ENCODE measurements at regions not wholly inside any gene's neighbourhood (a gene's known extent, or its start where the extent isn't known, plus 50 kb on each side); places are given as distances from the start of the nearest gene placed in this dataset.

DNA sequence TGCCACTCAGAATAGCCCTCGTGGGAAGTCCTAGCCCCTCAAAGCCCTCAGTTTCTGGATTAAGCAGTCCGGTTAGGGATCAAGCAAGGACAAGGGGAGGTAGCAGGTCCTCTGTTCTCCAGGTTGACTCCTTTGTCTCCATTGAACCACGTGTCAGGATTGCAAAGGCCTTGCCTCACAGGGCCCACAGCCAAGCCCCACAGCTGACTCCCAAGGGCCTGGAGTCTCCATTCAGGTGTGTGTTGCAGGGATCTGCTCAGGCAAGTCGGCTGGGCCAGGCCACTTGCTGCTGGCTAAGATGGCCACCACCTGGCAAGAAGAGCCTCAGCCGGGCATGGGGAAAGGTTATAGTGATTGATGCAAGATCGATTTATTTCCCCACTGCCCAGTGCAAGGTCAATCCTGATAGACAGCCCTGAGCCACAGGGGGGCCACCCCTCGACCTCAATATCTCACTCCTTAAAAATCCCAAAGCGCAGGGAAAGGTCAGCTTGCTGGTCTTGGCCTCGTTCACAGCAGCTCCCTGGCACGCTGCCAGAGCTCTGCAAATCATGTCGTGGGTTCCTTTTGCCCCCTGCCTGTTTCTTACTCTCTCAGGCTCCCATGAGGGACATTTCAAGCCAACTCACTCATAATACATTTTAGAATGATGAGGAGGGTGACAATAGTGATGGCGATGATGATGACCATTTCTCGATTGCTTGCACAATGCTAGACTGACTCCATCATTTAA, 75.9 kb downstream of the EDN3 start:
- Histone ChIP-seq H3K9me3 (no peaks in the 10 kb centered on the region), H3K27ac (no peak overlapping the region), H3K27me3 (no peaks in the 10 kb centered on the region), H3K36me3 (no peaks in the 10 kb centered on the region), H3K4me1 (no peaks in the 10 kb centered on the region), H3K4me3 (replicated peaks in 1 of 3) (no peak overlapping the region)
- peak in 1 of 2 donors; percentile 37 for DNase-seq
- WGBS, 2 donors, result 67 to 69% methylated on average over 9 to 12 of the region's 13 CpGs
- intact Hi-C loops (cut with DNase I), result no loop called here
- TF ChIP-seq, protein P1, sequence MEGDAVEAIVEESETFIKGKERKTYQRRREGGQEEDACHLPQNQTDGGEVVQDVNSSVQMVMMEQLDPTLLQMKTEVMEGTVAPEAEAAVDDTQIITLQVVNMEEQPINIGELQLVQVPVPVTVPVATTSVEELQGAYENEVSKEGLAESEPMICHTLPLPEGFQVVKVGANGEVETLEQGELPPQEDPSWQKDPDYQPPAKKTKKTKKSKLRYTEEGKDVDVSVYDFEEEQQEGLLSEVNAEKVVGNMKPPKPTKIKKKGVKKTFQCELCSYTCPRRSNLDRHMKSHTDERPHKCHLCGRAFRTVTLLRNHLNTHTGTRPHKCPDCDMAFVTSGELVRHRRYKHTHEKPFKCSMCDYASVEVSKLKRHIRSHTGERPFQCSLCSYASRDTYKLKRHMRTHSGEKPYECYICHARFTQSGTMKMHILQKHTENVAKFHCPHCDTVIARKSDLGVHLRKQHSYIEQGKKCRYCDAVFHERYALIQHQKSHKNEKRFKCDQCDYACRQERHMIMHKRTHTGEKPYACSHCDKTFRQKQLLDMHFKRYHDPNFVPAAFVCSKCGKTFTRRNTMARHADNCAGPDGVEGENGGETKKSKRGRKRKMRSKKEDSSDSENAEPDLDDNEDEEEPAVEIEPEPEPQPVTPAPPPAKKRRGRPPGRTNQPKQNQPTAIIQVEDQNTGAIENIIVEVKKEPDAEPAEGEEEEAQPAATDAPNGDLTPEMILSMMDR (IDR thresholded peaks at IDR 0.05), result no peak
- TF ChIP-seq POLR2A (IDR thresholded peaks at IDR 0.05), result no peak

DNA sequence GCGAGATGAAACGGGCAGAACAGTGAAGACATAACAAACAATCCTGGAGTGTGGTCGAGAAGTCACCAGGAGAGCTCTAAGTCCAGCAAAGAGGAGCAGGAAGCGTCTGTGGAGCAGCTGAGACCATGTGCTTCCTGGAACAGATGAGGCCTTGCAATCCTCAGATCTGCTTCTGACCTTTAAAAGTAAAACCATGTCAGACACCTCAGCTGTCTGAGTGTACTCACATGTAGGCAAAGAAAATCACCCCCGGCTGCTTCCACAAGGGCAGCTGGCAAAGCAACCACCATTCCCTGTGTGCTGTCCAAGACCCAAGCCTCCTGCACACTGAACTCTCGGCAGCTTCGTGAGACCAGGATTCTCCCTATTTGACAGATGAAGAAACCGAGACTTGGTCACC, 76.6 kb downstream of the EDN3 start:
- intact Hi-C loops (cut with DNase I), result no loop called here
- Histone ChIP-seq H3K36me3 (no peaks in the 10 kb centered on the region), H3K4me3 (replicated peaks in 1 of 3) (no peak overlapping the region), H3K27ac (no peak overlapping the region), H3K4me1 (no peaks in the 10 kb centered on the region), H3K9me3 (no peaks in the 10 kb centered on the region), H3K27me3 (no peaks in the 10 kb centered on the region)
- 56 to 70% methylated on average over 7 to 8 of the region's 8 CpGs for WGBS, 2 donors
- DNase-seq, result peak in 1 of 2 donors; percentile 14
- TF ChIP-seq, protein P1 (IDR thresholded peaks at IDR 0.05), result no peak
- no peak for TF ChIP-seq POLR2A (IDR thresholded peaks at IDR 0.05)

DNA sequence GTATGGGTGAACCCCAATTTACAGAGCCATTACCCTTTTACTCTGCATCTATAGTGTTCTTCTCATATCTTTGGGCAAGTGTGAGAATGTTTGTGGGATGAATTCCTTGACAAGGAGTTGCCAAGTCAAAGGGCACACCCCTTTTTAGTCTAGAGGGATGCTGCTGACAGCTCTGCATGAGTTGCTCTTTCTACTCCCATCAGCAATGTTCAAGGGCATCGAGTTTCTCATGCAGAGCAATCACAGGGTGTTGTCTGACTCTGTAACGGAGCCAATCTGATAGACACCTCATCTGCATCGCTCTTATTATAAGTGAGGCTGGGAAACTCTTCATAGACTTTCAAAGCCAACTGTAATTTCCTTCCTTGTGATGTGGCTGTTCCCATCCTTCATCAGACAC, 77.4 kb downstream of the EDN3 start:
- TF ChIP-seq, protein P1 (IDR thresholded peaks at IDR 0.05), result no peak
- no peak for TF ChIP-seq POLR2A (IDR thresholded peaks at IDR 0.05)
- intact Hi-C loops (cut with DNase I), result no loop called here
- H3K27me3 ChIP-seq, result no peaks in the 10 kb centered on the region

DNA sequence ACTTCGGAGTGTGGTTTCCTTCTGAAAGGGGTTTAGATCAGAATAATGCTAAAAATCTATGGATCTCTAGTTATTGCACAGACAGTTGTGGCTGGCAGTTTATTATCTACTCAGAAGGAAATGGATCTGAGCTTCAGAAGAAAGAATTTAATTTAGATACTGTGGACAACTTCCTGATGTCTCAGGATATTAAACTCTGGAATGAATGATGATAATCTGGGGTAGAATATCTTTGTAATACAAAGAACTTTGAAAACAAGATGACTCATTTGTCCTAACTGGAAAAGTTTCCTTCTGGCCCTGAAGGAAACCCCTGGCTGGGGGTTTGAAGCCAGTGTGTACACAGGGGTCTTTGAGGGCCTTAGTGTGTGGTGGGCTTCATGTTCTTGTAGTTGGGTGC, 78.0 kb downstream of the EDN3 start:
- Histone ChIP-seq H3K27me3 (no peaks in the 10 kb centered on the region), H3K4me1 (no peaks in the 10 kb centered on the region), H3K9me3 (no peaks in the 10 kb centered on the region), H3K27ac (no peak overlapping the region), H3K36me3 (no peaks in the 10 kb centered on the region), H3K4me3 (replicated peaks in 1 of 3) (no peak overlapping the region)
- intact Hi-C loops (cut with DNase I), result no loop called here
- no peak for DNase-seq
- TF ChIP-seq POLR2A (IDR thresholded peaks at IDR 0.05), result no peak
- WGBS, 2 donors, result 91 to 100% methylated on average over 1 of the region's 1 CpG

More for the DNA sequence above, 77.4 kb downstream of the EDN3 start:
- Histone ChIP-seq H3K4me3 (replicated peaks in 1 of 3) (no peak overlapping the region), H3K9me3 (no peaks in the 10 kb centered on the region), H3K36me3 (no peaks in the 10 kb centered on the region), H3K4me1 (no peaks in the 10 kb centered on the region), H3K27ac (no peak overlapping the region)
- WGBS, 2 donors, result 80 to 85% methylated on average over 3 of the region's 3 CpGs
- no peak for DNase-seq

GRCh38 chr20:59378966-59379365, 78.6 kb downstream of the EDN3 start:
- DNase-seq, result no peak
- Histone ChIP-seq H3K27me3 (no peaks in the 10 kb centered on the region), H3K4me3 (replicated peaks in 1 of 3) (no peak overlapping the region), H3K4me1 (no peaks in the 10 kb centered on the region), H3K27ac (no peak overlapping the region), H3K36me3 (no peaks in the 10 kb centered on the region), H3K9me3 (no peaks in the 10 kb centered on the region)
- TF ChIP-seq, protein P1 (IDR thresholded peaks at IDR 0.05), result no peak
- TF ChIP-seq POLR2A (IDR thresholded peaks at IDR 0.05), result no peak
- 82% methylated on average over 5 of the region's 5 CpGs for WGBS, 2 donors
- intact Hi-C loops (cut with DNase I), result no loop called here

All from thyroid gland (tissue), 4 donors.